GM23338 (cell line): ENCODE measurements at regions not wholly inside any gene's neighbourhood (a gene's known extent, or its start where the extent isn't known, plus 50 kb on each side); places are given as distances from the start of the nearest gene placed in this dataset.

ENCODE experiments used
- ATAC-seq: fragments of 200-7000 bp; cut with Tn5 transposase; 3 replicates; pipeline ENCODE4 v1.9.1; 2020
- DNase-seq: peaks from one replicate; pipeline ENCODE4 v3.0.0-alpha.2; 2015; ENCODE audit warnings: low spot score
- H2AFZ ChIP-seq: fragments of 200-600 bp; sonication (generic); 2 replicates; pipeline ENCODE4 v1.8.0; 2016; ENCODE audit warnings: antibody characterized with exemption, mild to moderate bottlenecking, moderate library complexity
- H3F3A ChIP-seq: fragments of 200-600 bp; sonication (generic); replicated peaks from 2 replicates; pipeline ENCODE4 v1.8.0; 2017; ENCODE audit warnings: antibody characterized with exemption, mixed run types, low read depth
- H3K27ac ChIP-seq: fragments of 200-600 bp; sonication (generic); 2 replicates; pipeline ENCODE4 v1.6.1; 2016; ENCODE audit warnings: low read depth
- H3K27me3 ChIP-seq: fragments of 200-600 bp; sonication (generic); 2 replicates; pipeline ENCODE4 v1.8.0; 2016; ENCODE audit warnings: mild to moderate bottlenecking, mixed run types, moderate library complexity; ENCODE audit not compliant: insufficient read depth
- H3K36me3 ChIP-seq: fragments of 200-600 bp; sonication (generic); 2 replicates; pipeline ENCODE4 v1.8.0; 2016; ENCODE audit warnings: mild to moderate bottlenecking; ENCODE audit not compliant: insufficient read depth
- H3K4me1 ChIP-seq: fragments of 200-600 bp; sonication (generic); 2 replicates; pipeline ENCODE4 v1.8.0; 2016; ENCODE audit warnings: mild to moderate bottlenecking, moderate library complexity; ENCODE audit not compliant: insufficient read depth
- H3K4me2 ChIP-seq: fragments of 200-600 bp; sonication (generic); 2 replicates; pipeline ENCODE4 v1.7.1; 2017; ENCODE audit warnings: mixed run types
- H3K4me3 ChIP-seq: fragments of 200-600 bp; sonication (generic); 2 replicates; pipeline ENCODE4 v1.6.1; 2016; ENCODE audit warnings: mixed run types
- H3K79me2 ChIP-seq: fragments of 200-600 bp; sonication (generic); replicated peaks from 2 replicates; pipeline ENCODE4 v1.8.0; 2017; ENCODE audit warnings: mild to moderate bottlenecking; ENCODE audit not compliant: insufficient read depth
- H3K9me2 ChIP-seq: fragments of 200-600 bp; sonication (generic); 2 replicates; pipeline ENCODE4 v1.8.0; 2017; ENCODE audit not compliant: insufficient read depth
- H4K20me1 ChIP-seq: fragments of 200-600 bp; sonication (generic); replicated peaks from 2 replicates; pipeline ENCODE4 v1.8.0; 2017; ENCODE audit warnings: mild to moderate bottlenecking; ENCODE audit not compliant: insufficient read depth
- H3K27ac Mint-ChIP-seq: 2 replicates; pipeline ENCODE4 v1.8.0; 2020; ENCODE audit warnings: inconsistent platforms, mild to moderate bottlenecking, moderate library complexity, mixed read lengths
- H3K27me3 Mint-ChIP-seq: 3 replicates; pipeline ENCODE4 v1.8.0; 2022; ENCODE audit warnings: low read depth, mild to moderate bottlenecking, moderate library complexity, mixed read lengths, inconsistent platforms; ENCODE audit not compliant: insufficient read depth, poor library complexity
- H3K36me3 Mint-ChIP-seq: 3 replicates; pipeline ENCODE4 v1.8.0; 2021; ENCODE audit warnings: low read depth, mild to moderate bottlenecking, inconsistent platforms, moderate library complexity, mixed read lengths
- H3K4me1 Mint-ChIP-seq: 3 replicates; pipeline ENCODE4 v1.8.0; 2020; ENCODE audit warnings: mild to moderate bottlenecking, inconsistent platforms, mixed read lengths
- H3K4me3 Mint-ChIP-seq: 3 replicates; pipeline ENCODE4 v1.8.0; 2021; ENCODE audit warnings: moderate library complexity, mild to moderate bottlenecking, inconsistent platforms, mixed read lengths
- H3K9me3 Mint-ChIP-seq: 3 replicates; pipeline ENCODE4 v1.8.0; 2020; ENCODE audit warnings: moderate library complexity, mild to moderate bottlenecking, inconsistent platforms, mixed read lengths
- CREB1 ChIP-seq: fragments of 250-450 bp; sonication (Bioruptor Pico); IDR thresholded peaks from 2 replicates; pipeline ENCODE4 v1.5.0; 2020; ENCODE audit warnings: low read depth, mild to moderate bottlenecking, moderate library complexity
- CTCF ChIP-seq, 2 experiments: fragments of 200-600 bp in 1 of 2; sonication (generic) in 1 of 2; conservative IDR thresholded peaks; 2 replicates each; pipeline versions ENCODE4 v1.5.1 to v1.6.1; 2016 to 2017; ENCODE audit warnings: antibody characterized with exemption in 2 of 2, low read depth in 2 of 2, mild to moderate bottlenecking in 2 of 2, moderate library complexity in 1 of 2
- ETS1 ChIP-seq: IDR thresholded peaks from 2 replicates; pipeline ENCODE4 v1.6.1; 2016; ENCODE audit warnings: antibody characterized with exemption
- EZH2 ChIP-seq: fragments of 200-600 bp; sonication (generic); IDR thresholded peaks from one replicate; pipeline ENCODE4 v1.8.0; 2017; ENCODE audit warnings: antibody characterized with exemption, mild to moderate bottlenecking, low read depth; ENCODE audit not compliant: unreplicated experiment
- EZH2phosphoT487 ChIP-seq: fragments of 200-600 bp; sonication (generic); IDR thresholded peaks from one replicate; pipeline ENCODE4 v1.8.1; 2018; ENCODE audit warnings: antibody characterized with exemption; ENCODE audit not compliant: unreplicated experiment
- JUNB ChIP-seq: IDR thresholded peaks from one replicate; pipeline ENCODE4 v1.6.1; 2016; ENCODE audit warnings: antibody characterized with exemption; ENCODE audit not compliant: unreplicated experiment
- NANOG ChIP-seq: IDR thresholded peaks from 2 replicates; pipeline ENCODE4 v1.6.1; 2016; ENCODE audit warnings: antibody characterized with exemption, borderline replicate concordance
- POLR2AphosphoS5 ChIP-seq: IDR thresholded peaks from 2 replicates; pipeline ENCODE4 v1.6.1; 2016; ENCODE audit warnings: antibody characterized with exemption, low read depth
- REST ChIP-seq: IDR thresholded peaks from one replicate; pipeline ENCODE4 v1.6.1; 2018; ENCODE audit warnings: antibody characterized with exemption; ENCODE audit not compliant: unreplicated experiment
- STAT1 ChIP-seq: IDR thresholded peaks from one replicate; pipeline ENCODE4 v1.6.1; 2016; ENCODE audit warnings: antibody characterized with exemption; ENCODE audit not compliant: unreplicated experiment
- ZNF114 ChIP-seq: fragments of 250-450 bp; sonication (Bioruptor Pico); IDR thresholded peaks from 2 replicates; pipeline ENCODE4 v1.5.0; 2020; ENCODE audit warnings: mild to moderate bottlenecking, moderate library complexity
- ZNF331 ChIP-seq: fragments of 250-450 bp; sonication (Bioruptor Pico); IDR thresholded peaks from 2 replicates; pipeline ENCODE4 v1.5.0; 2020; ENCODE audit warnings: low read depth, mild to moderate bottlenecking, moderate library complexity
- ZNF462 ChIP-seq: fragments of 250-450 bp; sonication (Bioruptor Pico); IDR thresholded peaks from 2 replicates; pipeline ENCODE4 v1.5.0; 2020; ENCODE audit warnings: mild to moderate bottlenecking, moderate library complexity

- TF ChIP-seq ZNF331 (CRISPR knock-in tag), result no peak
- TF ChIP-seq ZNF114 (CRISPR knock-in tag), result no peak
- no peak for TF ChIP-seq JUNB
- no peak for TF ChIP-seq CREB1 (CRISPR knock-in tag)
- TF ChIP-seq NANOG, result no peak
- no peak for TF ChIP-seq POLR2AphosphoS5
- TF ChIP-seq EZH2, result no peak
- TF ChIP-seq REST, result no peak
- no peak for TF ChIP-seq ETS1
- no peak for TF ChIP-seq EZH2phosphoT487
- no peak for TF ChIP-seq ZNF462 (CRISPR knock-in tag)
- no peak for TF ChIP-seq CTCF (conservative IDR thresholded peaks at IDR 0.05; ENCODE audit: low read depth in 2 of 2)
- TF ChIP-seq STAT1, result no peak
- Mint-ChIP-seq H3K27me3 (peaks cover 4% of the 10 kb centered on the region), H3K27ac (no peak overlapping the region; the same call in 1 of the 2 replicates), H3K4me3 (no peak overlapping the region), H3K4me1 (0 out of 3 replicates have a peak, but pooled peaks cover 2% of the 10 kb centered on the region), H3K9me3 (no peaks in the 10 kb centered on the region), H3K36me3 (no peaks in the 10 kb centered on the region)
- no peaks in the 10 kb centered on the region for H3F3A ChIP-seq
- H3K79me2 ChIP-seq, result no peaks in the 10 kb centered on the region
- H2AFZ ChIP-seq, result no peak overlapping the region
- H4K20me1 ChIP-seq, result no peaks in the 10 kb centered on the region
- peaks cover 6% of the 10 kb centered on the region; the same call in 1 of the 2 replicates for H3K9me2 ChIP-seq
- H3K27me3 ChIP-seq, result no peaks in the 10 kb centered on the region
- no peak overlapping the region for H3K4me3 ChIP-seq
- DNase-seq, result no peak
- ATAC-seq, result no peak
- H3K36me3 ChIP-seq, result no peaks in the 10 kb centered on the region
- H3K4me1 ChIP-seq, result no peaks in the 10 kb centered on the region
- H3K4me2 ChIP-seq, result no peak overlapping the region
- no peak overlapping the region for H3K27ac ChIP-seq
Measured at GRCh38 chr1:95625224-95625623, 391.2 kb downstream of the RWDD3 start.
